ENCODE measurements at regions not wholly inside any gene's neighbourhood (a gene's known extent, or its start where the extent isn't known, plus 50 kb on each side); places are given as distances from the start of the nearest gene placed in this dataset.
A peak's percentile ranks its signal among the peaks of the same experiment; 100 is the strongest.

DNA sequence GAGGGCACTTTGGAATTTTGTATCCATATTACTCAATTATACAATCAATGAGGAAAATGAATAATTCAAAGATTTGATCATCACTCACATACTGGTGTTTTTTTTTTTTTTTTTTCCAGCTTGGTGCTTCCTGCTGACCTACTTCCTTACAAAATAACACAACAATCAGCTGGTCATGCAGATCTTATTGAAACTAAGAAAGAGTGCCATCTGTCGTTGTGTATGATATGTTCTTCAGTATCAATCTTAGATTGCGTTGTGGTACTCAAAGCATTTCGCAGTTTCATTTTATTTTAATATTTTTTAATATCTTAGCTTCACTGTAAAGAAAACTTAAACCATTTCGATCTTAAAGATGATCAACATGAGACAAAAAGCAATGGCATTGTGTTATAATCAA is 155.6 kb downstream of the OGFRL1 start:
- no peaks in the 10 kb centered on the region for H3K9me3 ChIP-seq (replicated peaks; ENCODE audit: control insufficient read depth, insufficient read depth, low read length)
- FAIRE-seq = peak; percentile 63
- DNase-seq (ENCODE audit: low read depth, low spot score) = peak; percentile 41
- ChIA-PET POLR2A (no interaction called here), CTCF (interaction anchor here (0.6 to 1.7 kb wide), 8 partner anchors 9 to 66 kb away, joined by 3 to 13 read pairs (median 3); no protein-coding TSS in a partner anchor)
- H3K4me3 ChIP-seq (replicated peaks in 1 of 3; ENCODE audit: insufficient read depth in 1 of 3, low read depth in 1 of 3, low read length in 3 of 3) = no peak overlapping the region
- H3K9me1 ChIP-seq (replicated peaks; ENCODE audit: control insufficient read depth, extremely low read depth, insufficient read depth, low read length) = no peaks in the 10 kb centered on the region
- no peak overlapping the region for H3K27ac ChIP-seq (ENCODE audit: insufficient read depth, low read depth, low read length)
- H3K36me3 ChIP-seq (ENCODE audit: control insufficient read depth in 2 of 2, extremely low read depth in 1 of 2, insufficient read depth in 2 of 2, low read length in 2 of 2) = no peaks in the 10 kb centered on the region
- H3K4me2 ChIP-seq (ENCODE audit: insufficient read depth, low read length) = no peak overlapping the region
- peak overlapping the region; percentile 8 for H2AFZ ChIP-seq (ENCODE audit: low read depth, low read length)
- no peaks in the 10 kb centered on the region for H3K27me3 ChIP-seq (ENCODE audit: control insufficient read depth in 2 of 2, insufficient read depth in 2 of 2, low read length in 2 of 2)
- dilution Hi-C loops (cut with MboI; ENCODE audit: extremely low pct_ligation_motif_present, low sequenced_read_pairs) (no loop called here), intact Hi-C loops (cut with micrococcal nuclease) (loop anchor here (1.0 kb wide), 1 partner anchor 60 kb away; no protein-coding TSS in a partner anchor)
- H4K20me1 ChIP-seq (replicated peaks; ENCODE audit: control insufficient read depth, extremely low read depth, insufficient read depth, low read length) = no peaks in the 10 kb centered on the region
- TF ChIP-seq, protein P1, sequence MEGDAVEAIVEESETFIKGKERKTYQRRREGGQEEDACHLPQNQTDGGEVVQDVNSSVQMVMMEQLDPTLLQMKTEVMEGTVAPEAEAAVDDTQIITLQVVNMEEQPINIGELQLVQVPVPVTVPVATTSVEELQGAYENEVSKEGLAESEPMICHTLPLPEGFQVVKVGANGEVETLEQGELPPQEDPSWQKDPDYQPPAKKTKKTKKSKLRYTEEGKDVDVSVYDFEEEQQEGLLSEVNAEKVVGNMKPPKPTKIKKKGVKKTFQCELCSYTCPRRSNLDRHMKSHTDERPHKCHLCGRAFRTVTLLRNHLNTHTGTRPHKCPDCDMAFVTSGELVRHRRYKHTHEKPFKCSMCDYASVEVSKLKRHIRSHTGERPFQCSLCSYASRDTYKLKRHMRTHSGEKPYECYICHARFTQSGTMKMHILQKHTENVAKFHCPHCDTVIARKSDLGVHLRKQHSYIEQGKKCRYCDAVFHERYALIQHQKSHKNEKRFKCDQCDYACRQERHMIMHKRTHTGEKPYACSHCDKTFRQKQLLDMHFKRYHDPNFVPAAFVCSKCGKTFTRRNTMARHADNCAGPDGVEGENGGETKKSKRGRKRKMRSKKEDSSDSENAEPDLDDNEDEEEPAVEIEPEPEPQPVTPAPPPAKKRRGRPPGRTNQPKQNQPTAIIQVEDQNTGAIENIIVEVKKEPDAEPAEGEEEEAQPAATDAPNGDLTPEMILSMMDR (IDR thresholded peaks at IDR 0.05; ENCODE audit: extremely low read depth in 1 of 2, insufficient read depth in 1 of 2, low read depth in 1 of 2, low read length in 2 of 2) = no peak
- TF ChIP-seq JUN (IDR thresholded peaks at IDR 0.05; ENCODE audit: borderline replicate concordance, insufficient read depth, insufficient read length, low read depth) (no peak), MYC (IDR thresholded peaks at IDR 0.05; ENCODE audit: low read depth, low read length) (no peak), POLR2AphosphoS5 (IDR thresholded peaks at IDR 0.05; ENCODE audit: insufficient read depth, low read depth, low read length) (no peak), GATA2 (IDR thresholded peaks at IDR 0.05; ENCODE audit: insufficient read depth, insufficient read length, low read depth, low read length) (no peak), EZH2 (IDR thresholded peaks at IDR 0.05; ENCODE audit: borderline replicate concordance, low read depth, low read length, severe bottlenecking) (no peak)
- TF ChIP-seq, protein P2, sequence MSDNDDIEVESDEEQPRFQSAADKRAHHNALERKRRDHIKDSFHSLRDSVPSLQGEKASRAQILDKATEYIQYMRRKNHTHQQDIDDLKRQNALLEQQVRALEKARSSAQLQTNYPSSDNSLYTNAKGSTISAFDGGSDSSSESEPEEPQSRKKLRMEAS (IDR thresholded peaks at IDR 0.05; ENCODE audit: insufficient read depth, insufficient read length) = no peak
- no peaks in the 10 kb centered on the region for H3K79me2 ChIP-seq (ENCODE audit: control insufficient read depth, insufficient read depth, low read length)
- no TSS peak for BruUV-seq (replicated peaks)
- H3K4me1 ChIP-seq (ENCODE audit: control insufficient read depth, extremely low read depth, insufficient read depth, low read length) = no peaks in the 10 kb centered on the region
- no peak overlapping the region for H3K9ac ChIP-seq (replicated peaks; ENCODE audit: extremely low read depth, insufficient read depth, low read length)
